Mesenchymal stem cell (in vitro differentiated cells and primary cell): ENCODE measurements at regions not wholly inside any gene's neighbourhood (a gene's known extent, or its start where the extent isn't known, plus 50 kb on each side); places are given as distances from the start of the nearest gene placed in this dataset.

Experiments used
- DNase-seq: peaks from one replicate; pipeline ENCODE4 v3.0.0-alpha.2; 2013
- H2AFZ ChIP-seq: one replicate; pipeline ENCODE4 v1.6.1; 2013; ENCODE audit warnings: low read depth, mild to moderate bottlenecking, control low read depth, inconsistent platforms, low read length, moderate library complexity
- H2AK5ac ChIP-seq: 2 replicates; pipeline ENCODE4 v1.6.1; 2013; ENCODE audit warnings: low read length, moderate library complexity, mild to moderate bottlenecking, inconsistent platforms; ENCODE audit not compliant: severe bottlenecking
- H2BK120ac ChIP-seq: one replicate; pipeline ENCODE4 v1.6.1; 2013; ENCODE audit warnings: low read depth, mild to moderate bottlenecking, inconsistent platforms, low read length, moderate library complexity
- H2BK12ac ChIP-seq, 2 experiments: one replicate each; pipeline ENCODE4 v1.6.1; 2013; ENCODE audit warnings: inconsistent platforms in 2 of 2, low read length in 2 of 2, mild to moderate bottlenecking in 2 of 2, moderate library complexity in 2 of 2, control low read depth in 1 of 2
- H2BK15ac ChIP-seq: one replicate; pipeline ENCODE4 v1.6.1; 2013; ENCODE audit warnings: mild to moderate bottlenecking, low read depth, inconsistent platforms; ENCODE audit not compliant: poor library complexity, severe bottlenecking
- H2BK5ac ChIP-seq: 2 replicates; pipeline ENCODE4 v1.6.1; 2013; ENCODE audit warnings: low read depth, mild to moderate bottlenecking, low read length, control low read depth, inconsistent platforms; ENCODE audit not compliant: poor library complexity, severe bottlenecking
- H3K14ac ChIP-seq, 2 experiments: one replicate each; pipeline ENCODE4 v1.6.1; 2013; ENCODE audit warnings: inconsistent platforms in 2 of 2, low read length in 2 of 2, control low read depth in 1 of 2, mild to moderate bottlenecking in 1 of 2, moderate library complexity in 1 of 2
- H3K18ac ChIP-seq, 2 experiments: one replicate each; pipeline ENCODE4 v1.6.1; 2013; ENCODE audit warnings: inconsistent platforms in 2 of 2, low read length in 2 of 2, control low read depth in 1 of 2, low read depth in 1 of 2, mild to moderate bottlenecking in 1 of 2
- H3K23ac ChIP-seq, 2 experiments: one replicate each; pipeline ENCODE4 v1.6.1; 2013; ENCODE audit warnings: inconsistent platforms in 2 of 2, low read length in 2 of 2, mild to moderate bottlenecking in 2 of 2, moderate library complexity in 2 of 2, control low read depth in 1 of 2
- H3K27ac ChIP-seq: 2 replicates; pipeline ENCODE4 v1.5.1; 2013; ENCODE audit warnings: mild to moderate bottlenecking, moderate library complexity, low read length, control low read depth, inconsistent platforms; ENCODE audit not compliant: poor library complexity, severe bottlenecking
- H3K27me3 ChIP-seq, 2 experiments: 2 replicates each; pipeline versions ENCODE4 v1.6.1 to v1.7.0; 2013; ENCODE audit warnings: low read length in 2 of 2, mild to moderate bottlenecking in 2 of 2, moderate library complexity in 2 of 2, control low read depth in 1 of 2, inconsistent platforms in 1 of 2; ENCODE audit not compliant: control insufficient read depth in 1 of 2, insufficient read depth in 1 of 2
- H3K36me3 ChIP-seq, 2 experiments: 2 replicates each; pipeline versions ENCODE4 v1.6.1 to v1.7.0; 2013; ENCODE audit warnings: low read length in 2 of 2, control low read depth in 1 of 2, inconsistent platforms in 1 of 2, low read depth in 1 of 2, mild to moderate bottlenecking in 1 of 2; ENCODE audit not compliant: insufficient read depth in 2 of 2, control insufficient read depth in 1 of 2
- H3K4ac ChIP-seq, 2 experiments: one replicate each; pipeline ENCODE4 v1.6.1; 2013; ENCODE audit warnings: inconsistent platforms in 2 of 2, low read length in 2 of 2, mild to moderate bottlenecking in 2 of 2, moderate library complexity in 2 of 2, control low read depth in 1 of 2, low read depth in 1 of 2
- H3K4me1 ChIP-seq: 2 replicates; pipeline ENCODE4 v1.6.1; 2013; ENCODE audit warnings: low read depth, low read length, control low read depth; ENCODE audit not compliant: control insufficient read depth, insufficient read depth
- H3K4me2 ChIP-seq: 2 replicates; pipeline ENCODE4 v1.6.1; 2013; ENCODE audit warnings: low read length, mild to moderate bottlenecking, inconsistent platforms; ENCODE audit not compliant: poor library complexity, severe bottlenecking
- H3K4me3 ChIP-seq, 2 experiments: 2 replicates each; pipeline versions ENCODE4 v1.5.1 to v1.7.0; 2013; ENCODE audit warnings: low read length in 2 of 2, mild to moderate bottlenecking in 2 of 2, control low read depth in 1 of 2, low read depth in 1 of 2; ENCODE audit not compliant: insufficient read depth in 1 of 2
- H3K79me1 ChIP-seq: replicated peaks from 2 replicates; pipeline ENCODE4 v1.6.1; 2013; ENCODE audit warnings: mild to moderate bottlenecking, control low read depth, low read length, inconsistent platforms; ENCODE audit not compliant: poor library complexity, severe bottlenecking
- H3K9ac ChIP-seq: 2 replicates; pipeline ENCODE4 v1.7.0; 2013; ENCODE audit warnings: mild to moderate bottlenecking, low read length, moderate library complexity
- H3K9me3 ChIP-seq: 2 replicates; pipeline ENCODE4 v1.7.0; 2013; ENCODE audit warnings: mild to moderate bottlenecking, low read length; ENCODE audit not compliant: control insufficient read depth
- H4K8ac ChIP-seq: one replicate; pipeline ENCODE4 v1.6.1; 2013; ENCODE audit warnings: inconsistent platforms, mild to moderate bottlenecking, low read length, moderate library complexity
- H4K91ac ChIP-seq: one replicate; pipeline ENCODE4 v1.6.1; 2013; ENCODE audit warnings: mild to moderate bottlenecking, low read length, inconsistent platforms
- WGBS: methylation state at CpG from one replicate; pipeline ENCODE4 v1.1.7; 2013; ENCODE audit warnings: mixed read lengths; 5-methylcytosine and 5-hydroxymethylcytosine counted together

GRCh38 chr11:121929581-121929980 lies 186.4 kb downstream of the BLID start:
- H2BK15ac ChIP-seq: no peak overlapping the region
- H3K18ac ChIP-seq: no peak overlapping the region
- H3K14ac ChIP-seq: no peak overlapping the region
- H3K4me2 ChIP-seq: peak overlapping the region; percentile 54
- no peak overlapping the region for H2BK5ac ChIP-seq
- H3K79me1 ChIP-seq: no peaks in the 10 kb centered on the region
- DNase-seq: peak; percentile 26
- 4% methylated on average over 11 of the region's 11 CpGs for WGBS
- H2AK5ac ChIP-seq: no peak overlapping the region
- no peaks in the 10 kb centered on the region for H3K36me3 ChIP-seq
- no peak overlapping the region for H2AFZ ChIP-seq
- no peaks in the 10 kb centered on the region for H3K4me1 ChIP-seq
- H2BK12ac ChIP-seq: no peak overlapping the region
- H4K8ac ChIP-seq: no peak overlapping the region
- no peak overlapping the region for H4K91ac ChIP-seq
- H3K27me3 ChIP-seq: peaks cover 0 to 18% of the 10 kb centered on the region in 2 experiments
- no peak overlapping the region for H3K23ac ChIP-seq
- H3K4ac ChIP-seq: no peak overlapping the region
- H3K27ac ChIP-seq: no peak overlapping the region
- H3K9me3 ChIP-seq: no peaks in the 10 kb centered on the region
- peak overlapping the region; percentile 84 for H3K9ac ChIP-seq
- H2BK120ac ChIP-seq: no peak overlapping the region
- H3K4me3 ChIP-seq: peak overlapping the region in 1 of 2 experiments; percentile 74

- no peak overlapping the region for H3K4ac ChIP-seq
- no peaks in the 10 kb centered on the region for H3K4me1 ChIP-seq
- H2AK5ac ChIP-seq: no peak overlapping the region
- no peak overlapping the region for H2BK12ac ChIP-seq
- H2BK120ac ChIP-seq: peak overlapping the region; percentile 7
- H3K23ac ChIP-seq: no peak overlapping the region
- no peak overlapping the region for H2BK5ac ChIP-seq
- 33% methylated on average over 13 of the region's 16 CpGs for WGBS
- H3K9me3 ChIP-seq: no peaks in the 10 kb centered on the region
- H3K27me3 ChIP-seq: peaks cover 0 to 18% of the 10 kb centered on the region in 2 experiments
- H2BK15ac ChIP-seq: no peak overlapping the region
- no peak overlapping the region for H3K27ac ChIP-seq
- no peaks in the 10 kb centered on the region for H3K79me1 ChIP-seq
- H3K9ac ChIP-seq: peak overlapping the region; percentile 84
- H4K91ac ChIP-seq: no peak overlapping the region
- no peaks in the 10 kb centered on the region for H3K36me3 ChIP-seq
- peak overlapping the region in 1 of 2 experiments; percentile 67 for H3K4me3 ChIP-seq
- DNase-seq: no peak
- no peak overlapping the region for H3K14ac ChIP-seq
- no peak overlapping the region for H4K8ac ChIP-seq
- no peak overlapping the region for H3K18ac ChIP-seq
- peak overlapping the region; percentile 20 for H3K4me2 ChIP-seq
- no peak overlapping the region for H2AFZ ChIP-seq
Measured at GRCh38 chr11:121928597-121929580, 187.1 kb downstream of the BLID start.

GRCh38 chr11:121927789-121928188 lies 188.2 kb downstream of the BLID start:
- H3K18ac ChIP-seq: no peak overlapping the region
- H2BK15ac ChIP-seq: no peak overlapping the region
- H3K27ac ChIP-seq: no peak overlapping the region
- H4K8ac ChIP-seq: no peak overlapping the region
- no peak overlapping the region for H3K4ac ChIP-seq
- WGBS: 85% methylated on average over 5 of the region's 6 CpGs
- no peak overlapping the region for H2AFZ ChIP-seq
- DNase-seq: no peak
- H3K27me3 ChIP-seq: peaks cover 0 to 18% of the 10 kb centered on the region in 2 experiments
- H3K36me3 ChIP-seq: no peaks in the 10 kb centered on the region
- no peak overlapping the region for H2AK5ac ChIP-seq
- H3K4me1 ChIP-seq: no peaks in the 10 kb centered on the region
- no peak overlapping the region for H3K4me2 ChIP-seq
- H2BK12ac ChIP-seq: no peak overlapping the region
- H3K9me3 ChIP-seq: no peaks in the 10 kb centered on the region
- no peak overlapping the region for H2BK120ac ChIP-seq
- no peak overlapping the region for H3K4me3 ChIP-seq
- H2BK5ac ChIP-seq: no peak overlapping the region
- H4K91ac ChIP-seq: no peak overlapping the region
- no peak overlapping the region for H3K23ac ChIP-seq
- no peaks in the 10 kb centered on the region for H3K79me1 ChIP-seq
- no peak overlapping the region for H3K9ac ChIP-seq
- H3K14ac ChIP-seq: no peak overlapping the region

DNA sequence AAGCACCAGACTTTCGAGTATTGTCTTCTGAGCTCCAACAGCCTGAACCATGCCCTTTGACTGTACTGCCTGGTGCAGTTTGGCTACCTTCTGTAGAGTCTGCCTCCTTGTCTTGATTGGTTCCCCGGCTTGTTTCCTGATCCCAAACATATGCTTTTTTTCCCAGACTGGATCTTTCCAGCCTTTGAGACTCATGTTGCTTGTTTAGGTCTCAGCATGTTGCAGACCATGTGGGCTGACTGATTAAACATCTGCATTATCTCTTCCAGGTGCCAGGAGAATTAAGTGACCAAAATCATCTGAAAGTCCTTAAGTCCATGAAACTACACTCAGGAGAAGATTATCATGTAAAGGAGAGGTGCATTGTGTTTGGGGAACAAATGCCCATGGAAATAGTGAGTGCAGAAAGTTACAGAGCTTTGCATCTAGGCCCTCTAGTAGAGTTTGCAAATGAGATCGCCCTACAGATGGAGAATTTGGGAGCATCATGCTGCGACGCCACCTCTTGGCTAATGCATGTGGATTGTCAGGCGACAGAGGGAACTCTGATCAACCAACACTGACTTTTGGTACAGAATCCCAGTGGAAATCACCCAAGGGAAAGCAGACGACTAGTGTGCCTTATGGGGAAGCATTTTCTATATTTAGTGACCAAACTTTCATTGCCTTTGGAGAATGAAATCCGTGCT lies 188.8 kb downstream of the BLID start:
- H3K9ac ChIP-seq: no peak overlapping the region
- H3K4me3 ChIP-seq: no peak overlapping the region
- no peak overlapping the region for H3K4me2 ChIP-seq
- no peak overlapping the region for H2BK12ac ChIP-seq
- no peak overlapping the region for H4K91ac ChIP-seq
- 69% methylated on average over 8 of the region's 8 CpGs for WGBS
- no peak overlapping the region for H3K27ac ChIP-seq
- H3K14ac ChIP-seq: no peak overlapping the region
- H3K36me3 ChIP-seq: no peaks in the 10 kb centered on the region
- H2BK120ac ChIP-seq: no peak overlapping the region
- H2BK15ac ChIP-seq: no peak overlapping the region
- no peak overlapping the region for H3K18ac ChIP-seq
- no peaks in the 10 kb centered on the region for H3K9me3 ChIP-seq
- no peak overlapping the region for H3K4ac ChIP-seq
- DNase-seq: no peak
- no peak overlapping the region for H4K8ac ChIP-seq
- H2AK5ac ChIP-seq: no peak overlapping the region
- H3K79me1 ChIP-seq: no peaks in the 10 kb centered on the region
- no peak overlapping the region for H2AFZ ChIP-seq
- H3K4me1 ChIP-seq: no peaks in the 10 kb centered on the region
- peaks cover 0 to 18% of the 10 kb centered on the region in 2 experiments for H3K27me3 ChIP-seq
- no peak overlapping the region for H3K23ac ChIP-seq
- H2BK5ac ChIP-seq: no peak overlapping the region
